ENCODE measurements at regions not wholly inside any gene's neighbourhood (a gene's known extent, or its start where the extent isn't known, plus 50 kb on each side); places are given as distances from the start of the nearest gene placed in this dataset.

DNA sequence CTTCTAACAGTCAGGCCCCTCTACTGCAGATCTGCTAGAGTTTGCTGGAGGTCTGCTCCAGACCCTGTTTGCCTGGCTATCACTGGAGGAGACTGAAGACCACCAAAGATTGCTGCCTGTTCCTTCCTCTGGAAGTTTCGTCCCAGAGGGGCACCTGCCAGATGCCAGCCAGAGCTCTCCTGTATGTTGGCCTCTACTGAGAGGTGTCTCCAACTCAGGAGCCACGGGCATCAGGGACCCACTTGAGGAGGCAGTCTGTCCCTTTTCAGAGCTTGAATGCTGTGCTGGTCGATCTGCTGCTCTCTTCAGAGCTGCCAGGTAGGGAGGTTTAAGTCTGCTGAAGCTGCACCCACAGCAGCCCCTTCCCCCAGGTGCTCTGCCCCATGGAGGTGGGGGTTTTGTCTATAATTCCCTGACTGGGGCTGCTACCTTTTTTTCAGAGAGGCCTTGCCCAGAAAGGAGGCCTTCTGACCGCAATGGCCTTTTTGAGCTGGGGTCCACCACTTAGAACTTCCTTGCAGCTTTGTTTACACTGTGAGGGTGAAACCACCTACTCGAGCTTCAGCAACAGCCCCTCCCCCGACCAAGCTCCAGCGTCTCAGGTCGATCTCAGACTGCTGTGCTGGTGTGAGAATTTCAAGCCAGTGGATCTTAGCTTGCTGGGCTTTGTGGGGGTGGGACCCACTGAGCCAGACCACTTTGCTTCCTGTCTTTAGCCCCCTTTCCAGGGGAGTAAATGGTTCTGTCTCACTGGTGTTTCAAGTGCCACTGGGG lies 566.0 kb downstream of the NR4A2 start:
- DNase-seq, result no peak

GRCh38 chr2:155755481-155755880 lies 577.0 kb downstream of the NR4A2 start:
- DNase-seq, result no peak

- no peak for DNase-seq
Measured at GRCh38 chr2:155748131-155748530, 584.4 kb downstream of the NR4A2 start.

DNA sequence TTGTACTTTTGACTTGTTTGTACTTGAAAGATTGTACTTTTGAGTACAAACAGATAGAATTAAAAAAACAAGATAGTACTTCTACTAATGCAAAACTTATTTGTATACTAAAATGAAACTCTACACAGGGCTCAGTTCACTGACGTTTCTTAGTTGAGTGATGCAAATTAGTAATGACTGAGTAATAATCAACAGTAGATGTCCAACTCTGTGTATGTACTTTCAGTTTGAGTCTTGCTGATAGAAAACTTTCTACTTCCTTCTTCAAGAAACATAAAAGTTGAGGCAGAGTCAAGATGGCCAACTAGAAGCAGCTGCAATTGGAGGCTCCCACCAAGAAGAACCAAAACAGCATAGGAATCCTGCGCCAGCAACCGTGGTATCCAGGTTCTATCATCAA lies 585.0 kb downstream of the NR4A2 start:
- DNase-seq, result no peak

- DNase-seq, result peak; percentile 7
Measured at GRCh38 chr2:155733091-155733853, 599.2 kb downstream of the NR4A2 start.

DNA sequence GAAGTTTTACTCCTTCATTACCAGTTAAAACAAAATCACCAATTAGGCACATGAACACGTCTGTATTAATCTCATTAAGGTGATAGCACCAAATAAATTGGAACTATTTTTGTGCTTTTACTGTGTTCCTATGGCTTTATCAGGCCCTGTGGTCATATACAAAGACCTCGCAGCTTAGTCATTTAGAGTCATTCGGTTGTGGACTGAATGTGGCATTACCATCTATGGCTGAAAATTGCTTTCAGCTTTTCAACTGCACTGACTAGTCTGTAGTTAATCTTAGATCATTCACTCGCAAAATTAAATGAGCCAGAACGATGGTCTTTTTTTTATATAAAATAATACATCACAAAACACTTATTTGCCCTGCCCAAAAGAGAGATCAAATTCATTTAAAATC lies 601.7 kb downstream of the NR4A2 start:
- no peak for DNase-seq

DNA sequence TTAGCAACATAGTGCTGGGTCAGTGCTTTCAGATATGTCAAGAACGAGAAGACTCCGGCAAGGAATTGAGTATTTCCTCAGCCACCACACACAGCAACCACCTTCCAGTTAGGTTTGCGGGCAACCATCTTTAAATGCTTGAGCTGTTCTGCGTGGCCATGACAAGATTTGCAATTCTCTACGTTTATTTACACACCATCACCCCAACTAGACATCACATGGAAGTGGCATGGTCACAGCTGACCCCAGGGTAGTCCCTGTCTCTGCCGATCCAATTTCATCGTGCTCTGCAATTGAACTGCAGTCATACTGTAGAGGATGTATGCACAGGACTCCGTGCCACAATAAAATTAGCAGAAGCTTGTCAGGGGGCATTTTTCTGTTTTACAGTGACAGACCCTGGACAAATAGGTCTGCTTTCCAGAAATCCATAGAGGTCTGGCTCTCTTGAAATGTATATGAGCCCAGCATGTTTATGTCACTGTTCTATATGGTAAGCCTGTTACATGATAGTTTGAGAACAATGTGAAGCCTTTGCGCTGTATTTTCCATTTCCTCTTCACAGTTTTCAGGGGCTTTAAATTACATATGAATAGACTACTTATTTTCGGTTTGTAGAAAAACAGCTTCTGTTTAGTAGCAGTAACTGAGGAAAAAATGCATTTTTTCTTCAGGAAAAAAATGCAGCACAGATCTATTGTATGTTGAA lies 605.2 kb downstream of the NR4A2 start:
- no peak for DNase-seq

GRCh38 chr2:155722290-155722689 lies 610.2 kb downstream of the NR4A2 start:
- DNase-seq, result no peak

DNA sequence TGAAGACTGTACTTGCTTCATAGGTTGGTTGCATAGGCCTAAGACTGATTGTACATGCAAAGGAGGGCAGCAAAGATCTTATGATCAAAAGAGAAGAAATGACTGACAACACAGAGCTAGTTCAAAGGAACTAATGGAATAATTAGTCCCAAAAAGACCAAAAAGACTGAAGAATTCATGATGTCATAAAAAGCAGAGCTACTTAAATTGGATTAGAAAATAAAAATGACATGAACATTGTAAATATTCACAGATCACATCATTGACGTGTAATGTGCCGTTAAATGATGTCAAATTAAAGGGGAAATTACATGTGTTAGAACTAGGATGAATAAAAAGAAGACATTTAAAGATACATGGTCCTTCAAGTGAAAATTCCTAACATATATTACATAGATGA lies 616.8 kb downstream of the NR4A2 start:
- no peak for DNase-seq

GRCh38 chr2:155714983-155715382 lies 617.5 kb downstream of the NR4A2 start:
- DNase-seq, result no peak

DNA sequence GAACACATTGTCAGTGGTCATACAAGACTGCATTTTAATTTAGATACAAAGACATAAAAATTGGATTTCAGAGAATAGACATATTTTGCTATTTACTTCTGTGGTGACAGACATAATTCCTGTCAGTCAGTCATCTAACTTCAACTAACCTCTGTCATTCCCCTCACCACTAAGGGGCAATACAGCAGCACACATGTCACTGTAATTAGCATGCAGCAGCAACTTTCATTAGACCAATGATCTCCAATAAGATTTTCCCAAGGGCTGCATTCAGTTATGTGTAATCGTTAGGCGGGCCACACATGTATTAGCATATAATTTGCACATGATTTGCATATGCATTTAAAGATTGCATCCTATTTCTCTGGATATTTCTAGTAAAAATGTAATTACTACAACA lies 624.5 kb downstream of the NR4A2 start:
- DNase-seq, result no peak

- DNase-seq, result no peak
Measured at GRCh38 chr2:155703917-155704316, 628.6 kb downstream of the NR4A2 start.

DNA sequence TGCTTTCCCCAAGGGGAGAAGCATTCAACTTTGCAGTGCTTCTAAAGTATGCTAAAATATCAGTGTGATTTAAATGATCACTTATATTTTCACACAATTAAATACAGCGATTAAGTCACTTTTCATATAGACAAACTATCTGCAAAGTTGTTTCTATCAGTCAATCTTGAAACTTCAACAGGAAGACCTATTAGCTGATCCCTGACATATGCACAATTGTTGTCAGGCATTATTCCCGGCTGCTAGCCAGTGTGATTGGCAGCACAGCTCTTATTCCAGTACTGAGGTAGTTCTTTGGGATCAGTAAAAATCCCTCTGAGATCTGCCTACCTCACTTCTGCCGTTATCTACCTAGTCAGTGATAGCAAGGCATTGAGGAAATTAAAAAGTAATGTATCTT lies 629.5 kb downstream of the NR4A2 start:
- no peak for DNase-seq

DNA sequence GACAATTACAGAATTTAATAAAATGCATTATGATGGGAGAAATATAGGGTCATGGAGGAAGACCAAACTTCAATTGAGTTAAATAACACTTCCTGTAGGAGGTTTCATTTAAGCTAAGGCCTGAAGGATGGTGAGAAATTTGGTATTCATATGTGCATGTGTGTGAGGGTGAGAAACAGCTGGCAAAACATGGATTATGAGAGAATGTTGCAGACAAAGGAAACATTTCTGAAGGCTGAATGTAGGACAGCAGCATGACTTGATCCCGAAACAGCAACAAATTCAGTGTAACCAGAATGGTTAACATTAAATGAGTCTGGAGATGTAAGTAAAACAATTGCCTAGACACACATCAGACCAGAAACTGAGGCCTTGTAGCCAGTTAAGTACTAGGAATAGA lies 630.8 kb downstream of the NR4A2 start:
- DNase-seq, result no peak

DNA sequence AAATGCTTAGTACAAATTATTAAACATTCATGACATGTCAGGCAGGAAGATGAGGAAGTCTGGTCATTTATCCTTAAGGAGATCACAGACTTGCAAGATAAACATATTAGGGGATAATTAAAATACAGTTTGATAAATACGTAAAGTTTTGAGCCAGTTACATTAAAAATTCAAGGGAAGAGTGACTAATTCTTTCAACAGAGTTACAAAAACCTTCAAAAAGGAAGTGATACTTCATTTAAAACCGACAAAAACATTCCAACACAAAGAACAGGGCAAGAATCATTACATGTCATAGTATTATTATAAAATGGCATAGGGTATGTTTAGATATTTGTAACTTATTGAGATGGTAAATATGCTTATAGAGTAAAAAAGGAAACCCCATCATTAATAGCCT lies 636.0 kb downstream of the NR4A2 start:
- no peak for DNase-seq

GRCh38 chr2:155695505-155695904 lies 637.0 kb downstream of the NR4A2 start:
- DNase-seq, result no peak

- no peak for DNase-seq
Measured at GRCh38 chr2:155692856-155693255, 639.7 kb downstream of the NR4A2 start.

DNA sequence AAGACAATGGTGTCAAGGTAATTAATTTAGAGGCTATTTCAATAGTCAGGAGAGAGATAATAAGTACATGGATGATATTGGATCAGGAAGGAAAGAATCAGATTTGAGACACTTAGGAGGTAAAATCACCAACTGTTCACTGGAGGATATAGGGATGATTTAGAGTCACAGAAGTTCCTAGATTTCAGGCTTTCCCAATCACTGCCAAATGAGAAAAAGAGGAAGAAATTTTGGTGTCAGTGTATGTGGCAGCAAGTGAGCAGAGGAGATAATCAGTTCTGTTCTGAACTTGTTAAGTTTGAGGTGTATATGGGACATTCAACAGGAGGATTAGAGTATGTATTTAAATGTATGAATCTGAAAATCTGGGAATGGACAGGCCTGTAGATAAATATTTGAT lies 640.4 kb downstream of the NR4A2 start:
- no peak for DNase-seq

GRCh38 chr2:155690785-155691184 lies 641.7 kb downstream of the NR4A2 start:
- no peak for DNase-seq

DNA sequence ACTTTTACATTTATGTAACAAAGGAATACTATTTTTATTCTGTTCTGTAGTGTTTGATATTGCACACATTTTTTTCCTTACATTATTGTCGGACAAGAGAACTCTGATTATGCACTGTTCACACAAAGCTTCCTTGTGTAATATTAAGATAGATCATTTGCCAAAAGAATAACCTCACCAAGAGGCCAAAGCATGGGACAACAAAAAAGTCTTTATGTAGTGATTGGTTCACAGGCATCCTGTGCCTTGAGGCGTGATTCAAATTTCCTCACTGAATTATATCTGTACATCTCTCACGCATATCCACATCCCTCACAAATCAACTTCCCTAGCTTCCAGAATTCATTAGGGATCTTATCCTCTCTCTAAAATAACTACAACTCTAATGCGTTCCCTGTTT lies 642.7 kb downstream of the NR4A2 start:
- no peak for DNase-seq

- DNase-seq, result no peak
Measured at GRCh38 chr2:155687181-155687580, 645.3 kb downstream of the NR4A2 start.

DNA sequence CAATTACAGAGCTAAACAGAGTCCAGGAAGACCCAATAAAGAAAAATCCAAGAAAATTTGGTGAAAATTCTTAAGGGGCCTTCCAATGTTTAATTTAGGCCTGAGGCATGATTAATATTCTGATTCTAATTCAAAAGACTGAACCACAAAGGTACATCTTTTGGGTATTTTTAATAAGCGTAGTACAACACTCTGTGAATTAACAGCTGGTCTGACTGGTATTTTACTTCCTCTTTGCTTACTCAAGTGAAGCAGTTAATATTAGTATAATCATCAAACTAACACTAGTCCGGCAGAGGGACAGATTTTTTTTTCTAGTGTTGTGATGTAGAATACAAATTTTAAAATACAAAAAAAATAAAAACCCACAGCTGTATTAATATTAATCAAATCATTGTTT lies 652.9 kb downstream of the NR4A2 start:
- DNase-seq, result no peak

- no peak for DNase-seq
Measured at GRCh38 chr2:155675920-155676319, 656.6 kb downstream of the NR4A2 start.

- DNase-seq, result no peak
Measured at GRCh38 chr2:155665704-155666103, 666.8 kb downstream of the NR4A2 start.
